Renal cortical epithelial cell (primary cell): ENCODE measurements at regions not wholly inside any gene's neighbourhood (a gene's known extent, or its start where the extent isn't known, plus 50 kb on each side); places are given as distances from the start of the nearest gene placed in this dataset.

Experiments used
- DNase-seq: peaks from one replicate; pipeline ENCODE4 v3.0.0-alpha.2; 2011; ENCODE audit warnings: low read depth

DNA sequence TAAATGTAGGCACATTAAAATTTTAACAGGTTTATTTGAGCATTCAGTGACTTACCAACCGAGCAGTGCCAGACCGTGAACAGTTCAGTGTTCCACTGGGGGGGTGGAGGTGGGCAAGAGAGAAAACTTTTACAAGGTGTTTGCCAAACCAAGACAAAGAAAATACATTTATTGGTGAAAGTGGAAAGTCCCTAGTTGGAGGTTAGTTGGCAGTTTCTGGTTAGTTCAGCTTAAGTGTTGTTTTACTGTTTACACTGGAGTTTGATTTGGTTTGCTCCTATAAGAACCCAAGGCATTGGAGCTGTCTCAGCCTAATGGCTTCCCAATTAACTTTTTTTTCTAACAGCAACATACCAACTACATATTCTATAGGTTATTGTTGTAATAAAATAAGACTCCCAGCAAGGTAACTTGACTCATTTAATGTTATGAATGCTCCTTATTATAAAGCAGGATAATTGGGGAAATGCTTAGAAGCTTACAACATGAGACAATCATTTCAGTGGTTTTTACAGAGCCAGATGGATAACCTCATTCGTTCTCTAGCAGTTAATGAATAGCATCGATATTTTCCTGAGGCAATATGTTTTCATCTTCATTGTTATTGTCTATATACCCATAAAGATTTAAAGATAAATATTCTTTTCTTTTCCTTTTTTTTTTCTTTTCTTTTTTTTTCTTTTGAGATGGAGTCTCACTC lies 115.8 kb downstream of the ETNK1 start:
- DNase-seq: peak; percentile 43

DNA sequence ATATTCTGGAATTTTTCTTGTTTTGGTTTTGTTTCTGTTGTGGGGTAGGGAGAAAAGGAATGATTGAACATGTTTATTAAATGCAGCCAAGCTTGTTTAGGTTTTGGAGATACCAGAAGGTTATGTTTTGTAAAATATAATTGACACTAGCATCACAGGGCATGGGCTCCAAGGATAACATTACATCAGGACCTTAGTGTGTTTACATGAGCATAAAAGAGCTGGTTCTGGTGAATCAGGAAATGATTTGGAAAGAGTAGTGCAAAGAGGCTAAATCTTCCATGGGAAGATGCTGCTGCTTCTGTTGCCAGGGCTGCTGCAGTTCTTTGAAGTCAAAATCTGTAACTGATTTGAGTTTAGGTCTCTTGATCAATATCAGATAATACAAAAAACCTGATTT lies 118.7 kb downstream of the ETNK1 start:
- no peak for DNase-seq

DNA sequence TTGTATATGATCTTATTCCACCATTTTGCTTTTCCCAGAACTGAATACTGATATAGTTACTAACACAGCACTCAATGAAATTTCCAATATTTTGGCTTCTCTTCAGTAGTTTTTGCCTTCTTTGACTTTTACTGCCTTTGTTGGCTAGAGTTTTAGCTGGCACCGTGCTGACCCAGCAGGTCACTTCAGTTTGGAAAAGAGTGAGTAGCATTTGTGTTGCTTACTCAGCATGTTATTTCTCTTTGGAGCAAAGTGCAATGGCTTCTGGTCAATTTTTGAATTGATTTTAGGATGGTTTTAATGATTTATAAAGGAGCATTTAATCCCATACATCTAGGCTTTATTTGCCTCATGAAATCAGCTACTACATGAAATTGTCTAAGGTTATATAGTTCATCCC lies 119.2 kb downstream of the ETNK1 start:
- DNase-seq: no peak

DNA sequence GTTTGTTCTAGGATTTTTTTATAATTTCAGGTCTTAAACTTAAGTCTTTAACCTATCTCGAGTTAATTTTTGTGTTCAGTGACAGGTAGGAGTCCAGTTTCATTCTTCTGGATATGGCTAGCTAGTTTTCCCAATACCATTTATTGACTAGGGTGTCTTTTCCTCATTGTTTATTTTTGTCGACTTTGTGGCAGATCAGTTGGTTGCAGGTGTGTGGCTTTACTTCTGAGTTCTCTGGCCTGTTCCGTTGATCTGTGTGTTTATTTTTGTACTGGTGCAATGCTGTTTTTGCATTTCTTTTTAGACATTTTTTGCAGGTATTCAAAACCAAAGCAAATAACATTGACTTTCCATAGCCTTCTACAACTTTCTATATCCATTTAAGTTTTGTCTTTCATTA lies 121.7 kb downstream of the ETNK1 start:
- no peak for DNase-seq

DNA sequence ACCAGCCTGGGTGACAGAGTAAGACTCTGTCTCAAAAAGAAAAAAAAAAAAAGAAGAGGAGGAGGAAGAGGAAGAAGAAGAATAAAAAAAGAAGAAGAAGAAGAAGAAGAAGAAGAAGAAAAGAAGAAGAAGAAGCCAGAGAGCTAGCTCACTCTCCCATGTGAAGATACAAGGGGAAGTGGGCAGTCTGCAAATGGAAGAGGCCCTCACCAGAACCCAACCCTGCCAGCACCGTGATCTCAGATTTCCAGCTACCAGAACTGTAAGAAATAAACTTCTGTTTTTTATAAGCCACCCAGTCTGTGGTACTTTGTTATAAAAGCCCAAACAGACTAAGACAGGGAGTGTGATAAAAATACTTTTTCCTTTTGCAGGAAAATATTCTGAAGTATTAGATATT lies 130.7 kb downstream of the ETNK1 start:
- no peak for DNase-seq

GRCh38 chr12:22759769-22760674 lies 135.1 kb downstream of the ETNK1 start:
- DNase-seq: no peak

- DNase-seq: no peak
Measured at GRCh38 chr12:22765421-22766130, 140.6 kb downstream of the ETNK1 start.

DNA sequence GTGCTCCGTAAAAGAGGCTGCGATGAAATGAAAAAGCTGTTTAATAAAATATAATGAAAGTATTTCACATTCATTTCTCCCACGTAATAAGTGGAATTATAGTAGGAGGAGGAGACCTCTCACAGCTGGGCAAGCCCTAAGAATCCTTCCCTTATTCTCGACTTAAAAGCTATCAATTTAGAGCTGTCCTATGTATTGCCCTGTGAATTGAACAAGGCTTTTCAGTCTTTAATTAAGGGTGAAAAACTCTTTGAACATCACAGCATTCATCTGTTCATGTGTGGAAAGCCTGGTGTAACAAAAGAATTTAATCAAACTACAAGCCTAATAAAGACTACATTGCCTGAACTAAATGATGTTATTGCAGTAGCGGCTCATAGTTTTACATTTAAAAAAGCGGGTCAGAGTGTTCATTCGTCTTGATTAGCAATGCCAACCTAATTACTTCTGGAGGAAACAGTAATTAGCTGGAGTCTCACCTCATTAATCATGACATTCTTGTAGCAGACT lies 142.0 kb downstream of the ETNK1 start:
- DNase-seq: no peak

DNA sequence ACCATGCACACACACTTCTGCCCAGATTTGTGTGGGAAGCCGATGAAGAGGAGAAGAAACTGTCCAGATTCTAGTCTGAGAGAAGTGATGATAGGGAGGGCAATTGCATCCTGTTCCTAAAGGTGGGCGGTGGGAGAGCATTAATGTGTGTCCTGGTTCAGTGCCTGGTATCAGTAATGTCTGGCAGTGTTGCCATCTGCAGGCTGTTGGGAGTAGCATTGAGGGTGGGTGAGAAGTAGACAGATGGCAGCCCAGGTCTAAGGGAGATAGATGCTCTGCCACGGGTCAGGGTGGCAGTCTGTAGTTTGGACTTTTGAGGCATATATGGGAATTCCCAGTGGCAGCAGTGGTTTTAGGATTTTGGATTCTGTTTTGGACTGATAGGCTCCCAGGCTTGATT lies 156.4 kb downstream of the ETNK1 start:
- DNase-seq: no peak

DNA sequence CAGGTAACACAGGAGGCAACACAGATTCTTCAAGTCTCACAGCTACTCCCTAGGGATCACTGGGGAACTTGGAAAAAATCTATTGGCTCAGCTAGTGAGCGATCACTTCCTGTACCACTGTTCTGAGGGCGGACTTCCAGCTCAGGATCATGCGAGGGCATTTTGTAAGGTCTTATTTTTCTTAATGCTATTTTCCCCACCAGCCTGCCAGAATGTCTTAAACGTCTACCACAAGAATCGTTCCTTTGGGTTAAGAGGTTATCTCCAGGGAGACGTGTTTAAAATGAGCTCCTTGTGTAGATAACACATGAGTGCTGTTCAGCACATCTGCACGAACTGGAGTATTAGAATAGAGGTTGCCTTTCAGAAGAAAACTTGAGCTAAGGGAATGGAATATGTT lies 162.6 kb downstream of the ETNK1 start:
- DNase-seq: no peak

DNA sequence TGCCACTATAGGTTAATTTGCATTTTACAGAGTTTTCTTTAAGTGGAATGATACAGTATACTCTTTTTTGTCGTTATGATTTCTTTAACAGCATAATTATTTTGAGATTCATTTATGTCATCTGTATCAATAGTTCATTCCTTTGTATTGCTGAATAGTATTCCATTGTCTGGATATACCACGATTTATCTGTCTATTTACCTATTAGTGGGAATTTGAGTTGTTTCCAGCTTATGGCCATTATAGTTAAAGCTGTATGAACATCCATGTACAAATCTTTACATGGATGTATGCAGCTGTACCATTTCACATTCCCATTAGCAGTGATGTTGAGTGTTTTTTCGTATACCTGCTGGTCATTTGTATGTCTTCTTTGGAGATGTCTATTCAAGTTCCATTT lies 163.9 kb downstream of the ETNK1 start:
- no peak for DNase-seq

DNA sequence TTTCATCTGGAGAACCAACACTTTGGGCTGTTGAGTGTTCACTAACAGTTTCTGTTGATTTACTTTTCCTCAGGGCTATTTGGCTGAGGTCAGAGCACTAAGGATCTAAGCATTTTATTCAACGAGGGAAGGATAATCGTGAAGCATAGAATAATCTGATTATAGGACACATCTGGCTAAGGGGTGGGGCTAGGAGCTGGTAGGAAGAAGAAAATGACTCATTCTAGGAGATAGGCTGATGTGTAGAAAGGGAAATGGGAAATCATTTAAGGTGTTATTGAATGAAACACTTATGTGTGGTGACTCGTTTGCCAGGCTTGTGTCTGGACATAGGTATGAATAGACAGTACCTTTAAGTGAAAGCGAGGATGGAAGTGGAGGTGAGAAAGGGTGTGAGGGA lies 167.2 kb downstream of the ETNK1 start:
- DNase-seq: no peak

GRCh38 chr12:22794017-22794416 lies 169.0 kb downstream of the ETNK1 start:
- no peak for DNase-seq

- DNase-seq: no peak
Measured at GRCh38 chr12:22796941-22797630, 172.1 kb downstream of the ETNK1 start.

- DNase-seq: no peak
Measured at GRCh38 chr12:22797701-22798100, 172.7 kb downstream of the ETNK1 start.

- no peak for DNase-seq
Measured at GRCh38 chr12:22798116-22798515, 173.1 kb downstream of the ETNK1 start.

GRCh38 chr12:22799503-22799902 lies 174.5 kb downstream of the ETNK1 start:
- DNase-seq: no peak

GRCh38 chr12:22800332-22800731 lies 175.4 kb downstream of the ETNK1 start:
- no peak for DNase-seq

GRCh38 chr12:22802883-22803630 lies 178.1 kb downstream of the ETNK1 start:
- DNase-seq: no peak

DNA sequence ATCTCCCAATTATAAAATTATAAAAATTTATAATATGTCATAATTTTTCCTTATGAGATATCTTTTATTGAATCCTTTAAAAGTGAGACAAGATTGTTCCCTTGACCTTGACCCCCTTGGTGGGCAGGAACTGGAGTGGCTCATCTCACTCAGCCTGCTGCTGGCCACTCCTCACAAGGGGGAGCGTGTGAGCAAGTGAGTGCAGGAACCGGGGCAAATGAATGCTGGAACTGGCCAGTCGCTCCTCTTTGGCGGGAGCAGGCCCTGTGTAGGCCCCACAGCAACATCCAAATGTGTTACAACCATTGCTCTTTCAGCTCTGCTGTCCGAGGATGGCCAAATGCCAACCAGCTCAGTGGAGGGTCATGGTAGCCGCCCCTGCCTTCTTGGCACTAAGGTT lies 178.8 kb downstream of the ETNK1 start:
- DNase-seq: no peak

DNA sequence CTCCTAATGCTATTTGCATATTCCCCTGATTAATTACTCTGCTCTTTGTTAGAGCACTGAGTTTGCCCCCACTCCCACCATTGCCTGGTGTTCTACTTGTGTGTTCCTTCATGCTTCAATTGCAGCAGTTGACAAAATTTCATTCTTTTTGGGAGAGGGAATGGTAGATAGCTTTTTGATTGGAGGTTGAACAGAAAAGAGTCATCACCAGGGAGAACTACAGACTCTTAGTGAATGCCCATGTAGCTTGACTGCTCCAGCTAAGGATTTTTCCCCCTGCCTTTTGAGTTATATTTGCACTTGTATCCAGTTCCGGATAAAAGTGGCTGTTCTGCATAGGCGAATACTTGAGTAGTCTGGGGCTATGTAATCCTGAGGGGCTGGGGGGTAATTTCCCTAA lies 183.9 kb downstream of the ETNK1 start:
- DNase-seq: no peak
